GM23338 (cell line): ENCODE measurements at regions not wholly inside any gene's neighbourhood (a gene's known extent, or its start where the extent isn't known, plus 50 kb on each side); places are given as distances from the start of the nearest gene placed in this dataset.

Source experiments
- ATAC-seq: fragments of 200-7000 bp; cut with Tn5 transposase; 3 replicates; pipeline ENCODE4 v1.9.1; 2020
- DNase-seq: peaks from one replicate; pipeline ENCODE4 v3.0.0-alpha.2; 2015; ENCODE audit warnings: low spot score
- H2AFZ ChIP-seq: fragments of 200-600 bp; sonication (generic); 2 replicates; pipeline ENCODE4 v1.8.0; 2016; ENCODE audit warnings: antibody characterized with exemption, mild to moderate bottlenecking, moderate library complexity
- H3F3A ChIP-seq: fragments of 200-600 bp; sonication (generic); replicated peaks from 2 replicates; pipeline ENCODE4 v1.8.0; 2017; ENCODE audit warnings: antibody characterized with exemption, mixed run types, low read depth
- H3K27ac ChIP-seq: fragments of 200-600 bp; sonication (generic); 2 replicates; pipeline ENCODE4 v1.6.1; 2016; ENCODE audit warnings: low read depth
- H3K27me3 ChIP-seq: fragments of 200-600 bp; sonication (generic); 2 replicates; pipeline ENCODE4 v1.8.0; 2016; ENCODE audit warnings: mild to moderate bottlenecking, mixed run types, moderate library complexity; ENCODE audit not compliant: insufficient read depth
- H3K36me3 ChIP-seq: fragments of 200-600 bp; sonication (generic); 2 replicates; pipeline ENCODE4 v1.8.0; 2016; ENCODE audit warnings: mild to moderate bottlenecking; ENCODE audit not compliant: insufficient read depth
- H3K4me1 ChIP-seq: fragments of 200-600 bp; sonication (generic); 2 replicates; pipeline ENCODE4 v1.8.0; 2016; ENCODE audit warnings: mild to moderate bottlenecking, moderate library complexity; ENCODE audit not compliant: insufficient read depth
- H3K4me2 ChIP-seq: fragments of 200-600 bp; sonication (generic); 2 replicates; pipeline ENCODE4 v1.7.1; 2017; ENCODE audit warnings: mixed run types
- H3K4me3 ChIP-seq: fragments of 200-600 bp; sonication (generic); 2 replicates; pipeline ENCODE4 v1.6.1; 2016; ENCODE audit warnings: mixed run types
- H3K79me2 ChIP-seq: fragments of 200-600 bp; sonication (generic); replicated peaks from 2 replicates; pipeline ENCODE4 v1.8.0; 2017; ENCODE audit warnings: mild to moderate bottlenecking; ENCODE audit not compliant: insufficient read depth
- H3K9me2 ChIP-seq: fragments of 200-600 bp; sonication (generic); 2 replicates; pipeline ENCODE4 v1.8.0; 2017; ENCODE audit not compliant: insufficient read depth
- H4K20me1 ChIP-seq: fragments of 200-600 bp; sonication (generic); replicated peaks from 2 replicates; pipeline ENCODE4 v1.8.0; 2017; ENCODE audit warnings: mild to moderate bottlenecking; ENCODE audit not compliant: insufficient read depth
- H3K27ac Mint-ChIP-seq: 2 replicates; pipeline ENCODE4 v1.8.0; 2020; ENCODE audit warnings: inconsistent platforms, mild to moderate bottlenecking, moderate library complexity, mixed read lengths
- H3K27me3 Mint-ChIP-seq: 3 replicates; pipeline ENCODE4 v1.8.0; 2022; ENCODE audit warnings: low read depth, mild to moderate bottlenecking, moderate library complexity, mixed read lengths, inconsistent platforms; ENCODE audit not compliant: insufficient read depth, poor library complexity
- H3K36me3 Mint-ChIP-seq: 3 replicates; pipeline ENCODE4 v1.8.0; 2021; ENCODE audit warnings: low read depth, mild to moderate bottlenecking, inconsistent platforms, moderate library complexity, mixed read lengths
- H3K4me1 Mint-ChIP-seq: 3 replicates; pipeline ENCODE4 v1.8.0; 2020; ENCODE audit warnings: mild to moderate bottlenecking, inconsistent platforms, mixed read lengths
- H3K4me3 Mint-ChIP-seq: 3 replicates; pipeline ENCODE4 v1.8.0; 2021; ENCODE audit warnings: moderate library complexity, mild to moderate bottlenecking, inconsistent platforms, mixed read lengths
- H3K9me3 Mint-ChIP-seq: 3 replicates; pipeline ENCODE4 v1.8.0; 2020; ENCODE audit warnings: moderate library complexity, mild to moderate bottlenecking, inconsistent platforms, mixed read lengths
- CREB1 ChIP-seq: fragments of 250-450 bp; sonication (Bioruptor Pico); IDR thresholded peaks from 2 replicates; pipeline ENCODE4 v1.5.0; 2020; ENCODE audit warnings: low read depth, mild to moderate bottlenecking, moderate library complexity
- ETS1 ChIP-seq: IDR thresholded peaks from 2 replicates; pipeline ENCODE4 v1.6.1; 2016; ENCODE audit warnings: antibody characterized with exemption
- EZH2 ChIP-seq: fragments of 200-600 bp; sonication (generic); IDR thresholded peaks from one replicate; pipeline ENCODE4 v1.8.0; 2017; ENCODE audit warnings: antibody characterized with exemption, mild to moderate bottlenecking, low read depth; ENCODE audit not compliant: unreplicated experiment
- EZH2phosphoT487 ChIP-seq: fragments of 200-600 bp; sonication (generic); IDR thresholded peaks from one replicate; pipeline ENCODE4 v1.8.1; 2018; ENCODE audit warnings: antibody characterized with exemption; ENCODE audit not compliant: unreplicated experiment
- JUNB ChIP-seq: IDR thresholded peaks from one replicate; pipeline ENCODE4 v1.6.1; 2016; ENCODE audit warnings: antibody characterized with exemption; ENCODE audit not compliant: unreplicated experiment
- NANOG ChIP-seq: IDR thresholded peaks from 2 replicates; pipeline ENCODE4 v1.6.1; 2016; ENCODE audit warnings: antibody characterized with exemption, borderline replicate concordance
- POLR2AphosphoS5 ChIP-seq: IDR thresholded peaks from 2 replicates; pipeline ENCODE4 v1.6.1; 2016; ENCODE audit warnings: antibody characterized with exemption, low read depth
- REST ChIP-seq: IDR thresholded peaks from one replicate; pipeline ENCODE4 v1.6.1; 2018; ENCODE audit warnings: antibody characterized with exemption; ENCODE audit not compliant: unreplicated experiment
- STAT1 ChIP-seq: IDR thresholded peaks from one replicate; pipeline ENCODE4 v1.6.1; 2016; ENCODE audit warnings: antibody characterized with exemption; ENCODE audit not compliant: unreplicated experiment
- ZNF114 ChIP-seq: fragments of 250-450 bp; sonication (Bioruptor Pico); IDR thresholded peaks from 2 replicates; pipeline ENCODE4 v1.5.0; 2020; ENCODE audit warnings: mild to moderate bottlenecking, moderate library complexity
- ZNF331 ChIP-seq: fragments of 250-450 bp; sonication (Bioruptor Pico); IDR thresholded peaks from 2 replicates; pipeline ENCODE4 v1.5.0; 2020; ENCODE audit warnings: low read depth, mild to moderate bottlenecking, moderate library complexity
- ZNF462 ChIP-seq: fragments of 250-450 bp; sonication (Bioruptor Pico); IDR thresholded peaks from 2 replicates; pipeline ENCODE4 v1.5.0; 2020; ENCODE audit warnings: mild to moderate bottlenecking, moderate library complexity
- TF ChIP-seq, protein P1 (sequence below), 2 experiments: fragments of 200-600 bp in 1 of 2; sonication (generic) in 1 of 2; conservative IDR thresholded peaks; 2 replicates each; pipeline versions ENCODE4 v1.5.1 to v1.6.1; 2016 to 2017; ENCODE audit warnings: antibody characterized with exemption in 2 of 2, low read depth in 2 of 2, mild to moderate bottlenecking in 2 of 2, moderate library complexity in 1 of 2

- DNase-seq (no peak), ATAC-seq (no peak)
- Histone ChIP-seq H3K4me2 (no peak overlapping the region), H4K20me1 (no peaks in the 10 kb centered on the region), H3K36me3 (no peaks in the 10 kb centered on the region), H3K9me2 (peaks cover 4% of the 10 kb centered on the region; the same call in 1 of the 2 replicates), H3K4me3 (no peak overlapping the region), H3K4me1 (no peaks in the 10 kb centered on the region), H3K27ac (no peak overlapping the region), H3K27me3 (no peaks in the 10 kb centered on the region), H2AFZ (no peak overlapping the region), H3F3A (no peaks in the 10 kb centered on the region), H3K79me2 (no peaks in the 10 kb centered on the region)
- Mint-ChIP-seq H3K36me3 (peaks cover 9% of the 10 kb centered on the region; the same call in 1 of the 3 replicates), H3K27ac (no peak overlapping the region), H3K4me1 (no peaks in the 10 kb centered on the region), H3K9me3 (peaks cover 32% of the 10 kb centered on the region), H3K27me3 (no peaks in the 10 kb centered on the region), H3K4me3 (no peak overlapping the region)
- TF ChIP-seq STAT1, result no peak
- no peak for TF ChIP-seq REST
- TF ChIP-seq EZH2, result no peak
- TF ChIP-seq ZNF462 (CRISPR knock-in tag), result no peak
- no peak for TF ChIP-seq JUNB
- no peak for TF ChIP-seq ZNF331 (CRISPR knock-in tag)
- no peak for TF ChIP-seq CREB1
- no peak for TF ChIP-seq POLR2AphosphoS5
- TF ChIP-seq EZH2phosphoT487, result no peak
- TF ChIP-seq NANOG, result no peak
- no peak for TF ChIP-seq ETS1
- TF ChIP-seq, protein P1, sequence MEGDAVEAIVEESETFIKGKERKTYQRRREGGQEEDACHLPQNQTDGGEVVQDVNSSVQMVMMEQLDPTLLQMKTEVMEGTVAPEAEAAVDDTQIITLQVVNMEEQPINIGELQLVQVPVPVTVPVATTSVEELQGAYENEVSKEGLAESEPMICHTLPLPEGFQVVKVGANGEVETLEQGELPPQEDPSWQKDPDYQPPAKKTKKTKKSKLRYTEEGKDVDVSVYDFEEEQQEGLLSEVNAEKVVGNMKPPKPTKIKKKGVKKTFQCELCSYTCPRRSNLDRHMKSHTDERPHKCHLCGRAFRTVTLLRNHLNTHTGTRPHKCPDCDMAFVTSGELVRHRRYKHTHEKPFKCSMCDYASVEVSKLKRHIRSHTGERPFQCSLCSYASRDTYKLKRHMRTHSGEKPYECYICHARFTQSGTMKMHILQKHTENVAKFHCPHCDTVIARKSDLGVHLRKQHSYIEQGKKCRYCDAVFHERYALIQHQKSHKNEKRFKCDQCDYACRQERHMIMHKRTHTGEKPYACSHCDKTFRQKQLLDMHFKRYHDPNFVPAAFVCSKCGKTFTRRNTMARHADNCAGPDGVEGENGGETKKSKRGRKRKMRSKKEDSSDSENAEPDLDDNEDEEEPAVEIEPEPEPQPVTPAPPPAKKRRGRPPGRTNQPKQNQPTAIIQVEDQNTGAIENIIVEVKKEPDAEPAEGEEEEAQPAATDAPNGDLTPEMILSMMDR (conservative IDR thresholded peaks at IDR 0.05; ENCODE audit: low read depth in 2 of 2), result no peak
- no peak for TF ChIP-seq ZNF114 (CRISPR knock-in tag)
Observed at GRCh38 chr10:76615049-76615448, 1022.6 kb downstream of the KCNMA1 start.
